ENCODE measurements at regions not wholly inside any gene's neighbourhood (a gene's known extent, or its start where the extent isn't known, plus 50 kb on each side); places are given as distances from the start of the nearest gene placed in this dataset.

DNA sequence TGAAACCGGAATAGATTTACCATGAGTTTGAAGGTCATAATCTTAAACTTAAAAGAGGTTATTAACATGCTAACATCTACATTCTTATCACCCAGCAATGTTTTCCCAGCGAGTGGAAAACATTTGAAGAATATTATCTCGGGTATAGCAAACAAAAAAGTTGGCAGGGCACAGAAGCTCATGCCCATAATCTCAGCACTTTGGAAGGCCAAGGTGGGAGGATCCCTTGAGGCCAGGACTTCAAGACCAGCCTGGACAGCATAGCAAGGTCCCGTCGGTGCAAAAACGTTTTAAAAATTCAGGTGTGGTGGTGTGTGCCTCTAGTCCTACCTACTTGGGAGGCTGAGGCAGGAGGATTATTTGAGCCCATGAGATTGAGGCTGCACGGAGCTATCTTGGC, 213.5 kb downstream of the MANEA start:
- no peak for DNase-seq (ENCODE audit: extremely low read depth, low read depth)
- H3K4me3 ChIP-seq (replicated peaks; ENCODE audit: low read depth, low read length) = no peak overlapping the region
- TF ChIP-seq, protein P1, sequence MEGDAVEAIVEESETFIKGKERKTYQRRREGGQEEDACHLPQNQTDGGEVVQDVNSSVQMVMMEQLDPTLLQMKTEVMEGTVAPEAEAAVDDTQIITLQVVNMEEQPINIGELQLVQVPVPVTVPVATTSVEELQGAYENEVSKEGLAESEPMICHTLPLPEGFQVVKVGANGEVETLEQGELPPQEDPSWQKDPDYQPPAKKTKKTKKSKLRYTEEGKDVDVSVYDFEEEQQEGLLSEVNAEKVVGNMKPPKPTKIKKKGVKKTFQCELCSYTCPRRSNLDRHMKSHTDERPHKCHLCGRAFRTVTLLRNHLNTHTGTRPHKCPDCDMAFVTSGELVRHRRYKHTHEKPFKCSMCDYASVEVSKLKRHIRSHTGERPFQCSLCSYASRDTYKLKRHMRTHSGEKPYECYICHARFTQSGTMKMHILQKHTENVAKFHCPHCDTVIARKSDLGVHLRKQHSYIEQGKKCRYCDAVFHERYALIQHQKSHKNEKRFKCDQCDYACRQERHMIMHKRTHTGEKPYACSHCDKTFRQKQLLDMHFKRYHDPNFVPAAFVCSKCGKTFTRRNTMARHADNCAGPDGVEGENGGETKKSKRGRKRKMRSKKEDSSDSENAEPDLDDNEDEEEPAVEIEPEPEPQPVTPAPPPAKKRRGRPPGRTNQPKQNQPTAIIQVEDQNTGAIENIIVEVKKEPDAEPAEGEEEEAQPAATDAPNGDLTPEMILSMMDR (IDR thresholded peaks at IDR 0.05; ENCODE audit: low read depth, low read length, missing control alignments) = no peak

DNA sequence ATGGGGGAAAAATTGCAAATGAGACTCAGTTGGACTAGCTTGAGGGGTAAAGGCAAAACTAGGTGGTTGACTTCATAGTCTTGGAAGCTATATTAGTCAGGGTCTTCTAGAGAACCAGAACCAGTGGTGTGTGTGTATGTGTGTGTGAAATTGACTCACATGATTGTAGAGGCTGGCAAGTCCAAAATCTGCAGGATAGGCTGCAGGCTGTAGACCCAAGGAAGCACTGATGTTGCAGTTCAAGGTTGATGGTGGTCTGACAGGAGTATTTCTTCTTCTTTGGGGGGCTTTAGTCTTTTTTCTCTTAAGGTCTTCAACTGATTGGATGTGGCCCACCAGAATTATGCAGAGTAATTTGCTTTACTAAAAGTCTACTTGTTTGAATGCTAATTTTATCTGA, 217.4 kb downstream of the MANEA start:
- TF ChIP-seq, protein P1 (IDR thresholded peaks at IDR 0.05; ENCODE audit: low read depth, low read length, missing control alignments) = no peak
- DNase-seq (ENCODE audit: extremely low read depth, low read depth) = no peak
- no peak overlapping the region for H3K4me3 ChIP-seq (replicated peaks; ENCODE audit: low read depth, low read length)

DNA sequence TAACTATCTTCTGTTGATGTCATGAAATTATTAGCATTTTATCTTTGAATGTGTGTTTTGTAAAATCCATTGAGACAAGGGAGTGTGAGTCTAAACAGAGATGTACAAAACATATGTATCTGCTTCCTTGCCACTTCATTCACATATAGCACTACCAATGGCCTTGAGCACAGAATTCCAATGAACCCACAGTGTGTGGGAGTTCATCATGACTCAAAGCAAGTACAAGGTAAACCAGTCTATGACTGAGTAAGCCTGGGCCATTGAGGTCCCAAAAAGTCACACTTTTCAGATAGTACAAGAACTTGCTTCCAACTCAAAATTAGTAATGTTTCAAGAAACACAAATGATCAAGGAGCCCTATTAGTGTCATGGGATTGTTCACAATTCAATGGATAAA, 218.6 kb downstream of the MANEA start:
- H3K4me3 ChIP-seq (replicated peaks; ENCODE audit: low read depth, low read length) = no peak overlapping the region
- TF ChIP-seq, protein P1 (IDR thresholded peaks at IDR 0.05; ENCODE audit: low read depth, low read length, missing control alignments) = no peak
- no peak for DNase-seq (ENCODE audit: extremely low read depth, low read depth)

DNA sequence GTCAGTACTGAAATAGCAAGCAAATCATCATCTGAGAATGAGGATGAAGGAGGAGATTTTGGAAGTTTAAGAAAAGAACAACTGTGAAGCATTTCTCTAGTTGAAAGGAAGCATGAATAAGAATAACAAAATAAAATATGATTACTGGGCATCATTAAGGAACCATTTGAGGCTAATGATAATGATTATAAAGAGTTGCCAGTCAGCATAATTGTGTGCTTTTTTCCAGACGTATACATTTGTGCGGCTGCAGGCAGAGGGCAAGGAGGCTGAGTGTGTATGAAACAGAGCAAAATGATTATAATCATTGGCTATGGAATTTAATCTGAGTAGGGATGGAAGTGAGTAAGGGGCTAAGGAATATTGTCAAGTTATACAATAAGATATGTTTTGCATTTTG, 218.7 kb upstream of the FUT9 start:
- TF ChIP-seq, protein P1 (IDR thresholded peaks at IDR 0.05; ENCODE audit: low read depth, low read length, missing control alignments) = no peak
- no peak for DNase-seq (ENCODE audit: extremely low read depth, low read depth)
- no peak overlapping the region for H3K4me3 ChIP-seq (replicated peaks; ENCODE audit: low read depth, low read length)

DNA sequence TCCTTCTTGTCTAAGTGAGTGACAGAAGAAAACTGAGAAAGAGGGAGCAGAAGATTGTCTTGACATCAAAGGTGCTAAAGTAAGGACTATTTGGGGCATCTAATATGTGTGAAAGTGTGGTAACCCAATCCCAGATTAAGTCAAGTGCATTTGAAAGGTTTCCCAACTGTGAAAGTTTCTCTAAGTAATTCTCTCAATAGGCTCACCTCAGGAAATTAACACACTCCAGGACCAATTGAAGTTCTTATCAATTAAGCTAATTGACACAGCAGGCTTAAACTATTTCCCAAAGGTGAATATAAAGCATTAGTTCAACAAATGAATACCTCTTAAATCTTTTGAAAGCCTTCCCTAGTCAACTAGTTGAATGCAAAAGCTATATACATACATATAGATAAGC, 212.8 kb upstream of the FUT9 start:
- H3K4me3 ChIP-seq (replicated peaks; ENCODE audit: low read depth, low read length) = no peak overlapping the region
- TF ChIP-seq, protein P1 (IDR thresholded peaks at IDR 0.05; ENCODE audit: low read depth, low read length, missing control alignments) = no peak
- no peak for DNase-seq (ENCODE audit: extremely low read depth, low read depth)

DNA sequence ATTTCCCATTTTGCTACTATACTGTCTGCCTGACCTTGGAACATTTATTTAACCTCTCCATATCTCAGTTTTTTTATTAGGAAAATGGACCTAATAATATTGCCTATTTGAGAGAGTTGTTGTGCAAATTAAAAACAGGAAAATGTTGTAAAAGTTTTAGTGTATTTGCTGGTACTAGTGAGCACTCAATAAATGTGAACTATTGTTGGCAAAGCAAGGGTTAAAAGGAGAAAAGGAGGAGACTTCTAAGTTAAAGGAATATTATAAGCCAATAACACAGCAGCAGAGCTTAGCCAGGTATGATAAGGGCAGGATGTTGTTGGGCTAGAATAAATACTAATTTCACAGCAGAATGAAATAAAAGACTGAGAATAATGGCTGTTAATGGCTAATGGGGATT, 211.9 kb upstream of the FUT9 start:
- DNase-seq (ENCODE audit: extremely low read depth, low read depth) = no peak
- no peak overlapping the region for H3K4me3 ChIP-seq (replicated peaks; ENCODE audit: low read depth, low read length)
- TF ChIP-seq, protein P1 (IDR thresholded peaks at IDR 0.05; ENCODE audit: low read depth, low read length, missing control alignments) = no peak

DNA sequence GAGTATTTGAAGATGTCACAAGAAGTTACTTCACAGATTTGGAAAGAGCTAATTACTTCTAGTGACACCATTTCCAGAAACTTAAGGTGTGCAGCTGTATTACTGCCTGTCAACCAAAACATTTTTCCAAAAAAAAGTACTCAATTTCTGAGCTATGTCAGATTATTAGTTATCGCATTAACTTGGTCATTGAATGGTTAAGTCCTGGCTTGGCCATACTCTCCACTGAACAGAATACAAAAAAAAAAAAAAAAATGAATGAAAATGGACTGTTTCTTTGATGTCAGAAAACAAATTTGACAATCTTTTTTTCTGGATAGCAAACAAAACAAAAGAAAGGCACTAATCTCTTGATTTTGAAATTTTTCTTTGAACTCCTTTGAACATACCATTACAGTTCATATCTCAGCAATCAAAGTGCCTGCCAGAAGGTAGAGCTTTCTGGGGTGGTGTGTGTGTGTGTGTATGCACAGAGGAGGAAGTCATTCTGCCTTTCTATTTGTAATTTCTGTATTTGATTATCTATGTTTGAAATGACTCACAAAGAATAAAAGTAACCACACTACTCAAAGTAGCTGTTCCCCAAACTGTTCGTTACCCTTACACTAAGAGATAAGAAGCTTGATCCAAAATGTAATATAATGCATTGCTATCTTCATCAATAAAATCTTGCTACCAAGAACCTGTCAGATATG, 210.8 kb upstream of the FUT9 start:
- H3K4me3 ChIP-seq (replicated peaks; ENCODE audit: low read depth, low read length) = no peak overlapping the region
- DNase-seq (ENCODE audit: extremely low read depth, low read depth) = no peak
- TF ChIP-seq, protein P1 (IDR thresholded peaks at IDR 0.05; ENCODE audit: low read depth, low read length, missing control alignments) = no peak
